Brain microvascular endothelial cell (primary cell): ENCODE measurements at regions not wholly inside any gene's neighbourhood (a gene's known extent, or its start where the extent isn't known, plus 50 kb on each side); places are given as distances from the start of the nearest gene placed in this dataset.

Experiments used
- DNase-seq: peaks from one replicate; pipeline ENCODE4 v3.0.0-alpha.2; 2020
- H3K27ac ChIP-seq: fragments of 250-450 bp; sonication (Bioruptor Pico); 2 replicates; pipeline ENCODE4 v1.5.1; 2020; ENCODE audit warnings: mild to moderate bottlenecking, moderate library complexity
- H3K27me3 ChIP-seq: fragments of 250-450 bp; sonication (Bioruptor Pico); replicated peaks from 2 replicates; pipeline ENCODE4 v1.5.1; 2020; ENCODE audit warnings: mild to moderate bottlenecking
- H3K36me3 ChIP-seq: fragments of 250-450 bp; sonication (Bioruptor Pico); replicated peaks from 2 replicates; pipeline ENCODE4 v1.5.1; 2020; ENCODE audit warnings: mild to moderate bottlenecking
- H3K4me3 ChIP-seq: 2 replicates; pipeline ENCODE4 v1.5.1; 2011; ENCODE audit warnings: low read depth, mild to moderate bottlenecking, control low read depth, low read length, moderate library complexity
- CTCF ChIP-seq: IDR thresholded peaks from 2 replicates; pipeline ENCODE4 v1.5.1; 2011; ENCODE audit warnings: low read depth, mild to moderate bottlenecking, moderate library complexity, low read length, control low read depth, inconsistent platforms; ENCODE audit errors: missing control alignments
- in situ Hi-C: cut with HindIII; loops from 2 replicates; pipeline ENCODE4 v1.10.0; 2017; ENCODE audit warnings: low sequenced_read_pairs, low pct_ligation_motif_present

GRCh38 chr4:147310312-147310711, 170.6 kb upstream of the EDNRA start:
- Histone ChIP-seq H3K27ac (no peak overlapping the region), H3K27me3 (no peaks in the 10 kb centered on the region), H3K36me3 (no peaks in the 10 kb centered on the region), H3K4me3 (no peak overlapping the region)
- in situ Hi-C loops, result no loop called here
- TF ChIP-seq CTCF, result no peak
- DNase-seq, result no peak

GRCh38 chr4:147311956-147312355, 168.9 kb upstream of the EDNRA start:
- in situ Hi-C loops, result no loop called here
- Histone ChIP-seq H3K27me3 (no peaks in the 10 kb centered on the region), H3K36me3 (no peaks in the 10 kb centered on the region), H3K27ac (no peak overlapping the region), H3K4me3 (no peak overlapping the region)
- TF ChIP-seq CTCF, result no peak
- DNase-seq, result no peak

- no peak overlapping the region for H3K4me3 ChIP-seq
- H3K27ac ChIP-seq, result no peak overlapping the region
- H3K27me3 ChIP-seq, result no peaks in the 10 kb centered on the region
- H3K36me3 ChIP-seq, result no peaks in the 10 kb centered on the region
- TF ChIP-seq CTCF, result no peak
- no peak for DNase-seq
- in situ Hi-C loops, result no loop called here
Measured at GRCh38 chr4:147312376-147313046, 168.4 kb upstream of the EDNRA start.

GRCh38 chr4:147313108-147313507, 167.8 kb upstream of the EDNRA start:
- DNase-seq, result no peak
- H3K4me3 ChIP-seq, result no peak overlapping the region
- TF ChIP-seq CTCF, result no peak
- in situ Hi-C loops, result no loop called here
- no peaks in the 10 kb centered on the region for H3K27me3 ChIP-seq
- no peaks in the 10 kb centered on the region for H3K36me3 ChIP-seq
- no peak overlapping the region for H3K27ac ChIP-seq

GRCh38 chr4:147318586-147318985, 162.3 kb upstream of the EDNRA start:
- Histone ChIP-seq H3K27ac (no peak overlapping the region), H3K4me3 (no peak overlapping the region), H3K27me3 (no peaks in the 10 kb centered on the region), H3K36me3 (no peaks in the 10 kb centered on the region)
- no peak for DNase-seq
- in situ Hi-C loops, result no loop called here
- TF ChIP-seq CTCF, result no peak

- H3K36me3 ChIP-seq, result no peaks in the 10 kb centered on the region
- TF ChIP-seq CTCF, result no peak
- DNase-seq, result no peak
- H3K4me3 ChIP-seq, result no peak overlapping the region
- no peak overlapping the region for H3K27ac ChIP-seq
- in situ Hi-C loops, result no loop called here
- no peaks in the 10 kb centered on the region for H3K27me3 ChIP-seq
Measured at GRCh38 chr4:147325571-147325981, 155.3 kb upstream of the EDNRA start.
